ENCODE measurements at regions not wholly inside any gene's neighbourhood (a gene's known extent, or its start where the extent isn't known, plus 50 kb on each side); places are given as distances from the start of the nearest gene placed in this dataset.

- Histone ChIP-seq H3K27ac (ENCODE audit: control insufficient read depth, insufficient read depth) (no peak overlapping the region), H3K4me2 (ENCODE audit: control insufficient read depth, insufficient read depth) (no peak overlapping the region), H3K4me3 (no peak overlapping the region), H3K9ac (ENCODE audit: control insufficient read depth, insufficient read depth, low read length) (no peak overlapping the region), H3K4me1 (ENCODE audit: control insufficient read depth, insufficient read depth, low read length) (no peaks in the 10 kb centered on the region), H3K27me3 (replicated peaks in 1 of 2; ENCODE audit: control insufficient read depth in 2 of 2, insufficient read depth in 2 of 2, low read length in 1 of 2) (peaks cover 0 to 1% of the 10 kb centered on the region in 2 experiments; a peak in 3 of 4 replicates), H4K20me1 (ENCODE audit: control insufficient read depth, insufficient read depth) (no peaks in the 10 kb centered on the region), H3K79me2 (ENCODE audit: control insufficient read depth, insufficient read depth, low read length) (no peaks in the 10 kb centered on the region), H2AFZ (ENCODE audit: control insufficient read depth, low read depth, low read length) (no peak overlapping the region), H3K36me3 (ENCODE audit: control insufficient read depth in 2 of 2, insufficient read depth in 2 of 2, low read length in 1 of 2) (no peaks in the 10 kb centered on the region), H3K9me3 (replicated peaks; ENCODE audit: control insufficient read depth, insufficient read depth, low read length) (no peaks in the 10 kb centered on the region)
- 14% methylated on average over 6 of the region's 6 CpGs for WGBS (ENCODE audit: insufficient coverage, insufficient replicate concordance, low lambda C conversion rate, missing lambda C conversion rate)
- ATAC-seq (no peak), DNase-seq (ENCODE audit: low read depth, low spot score) (no peak), FAIRE-seq (no peak)
- TF ChIP-seq CREM (IDR thresholded peaks at IDR 0.05; ENCODE audit: low read depth) (no peak), ESRRA (IDR thresholded peaks at IDR 0.05; ENCODE audit: low read length) (no peak), FOXM1 (IDR thresholded peaks at IDR 0.05; ENCODE audit: low read depth, low read length) (no peak), ATF2 (IDR thresholded peaks at IDR 0.05; ENCODE audit: low read length) (no peak), POLR2AphosphoS5 (IDR thresholded peaks at IDR 0.05; ENCODE audit: low read length) (no peak), RELA (IDR thresholded peaks at IDR 0.05; ENCODE audit: borderline replicate concordance, partially characterized antibody) (no peak), SUPT20H (IDR thresholded peaks at IDR 0.05; ENCODE audit: borderline replicate concordance, control insufficient read depth, low read depth, low read length) (no peak), ZBTB40 (IDR thresholded peaks at IDR 0.05; ENCODE audit: borderline replicate concordance) (no peak), SMAD5 (IDR thresholded peaks at IDR 0.05; ENCODE audit: low read depth) (no peak), CHD4 (IDR thresholded peaks at IDR 0.05) (no peak)
- TF ChIP-seq, protein P1, sequence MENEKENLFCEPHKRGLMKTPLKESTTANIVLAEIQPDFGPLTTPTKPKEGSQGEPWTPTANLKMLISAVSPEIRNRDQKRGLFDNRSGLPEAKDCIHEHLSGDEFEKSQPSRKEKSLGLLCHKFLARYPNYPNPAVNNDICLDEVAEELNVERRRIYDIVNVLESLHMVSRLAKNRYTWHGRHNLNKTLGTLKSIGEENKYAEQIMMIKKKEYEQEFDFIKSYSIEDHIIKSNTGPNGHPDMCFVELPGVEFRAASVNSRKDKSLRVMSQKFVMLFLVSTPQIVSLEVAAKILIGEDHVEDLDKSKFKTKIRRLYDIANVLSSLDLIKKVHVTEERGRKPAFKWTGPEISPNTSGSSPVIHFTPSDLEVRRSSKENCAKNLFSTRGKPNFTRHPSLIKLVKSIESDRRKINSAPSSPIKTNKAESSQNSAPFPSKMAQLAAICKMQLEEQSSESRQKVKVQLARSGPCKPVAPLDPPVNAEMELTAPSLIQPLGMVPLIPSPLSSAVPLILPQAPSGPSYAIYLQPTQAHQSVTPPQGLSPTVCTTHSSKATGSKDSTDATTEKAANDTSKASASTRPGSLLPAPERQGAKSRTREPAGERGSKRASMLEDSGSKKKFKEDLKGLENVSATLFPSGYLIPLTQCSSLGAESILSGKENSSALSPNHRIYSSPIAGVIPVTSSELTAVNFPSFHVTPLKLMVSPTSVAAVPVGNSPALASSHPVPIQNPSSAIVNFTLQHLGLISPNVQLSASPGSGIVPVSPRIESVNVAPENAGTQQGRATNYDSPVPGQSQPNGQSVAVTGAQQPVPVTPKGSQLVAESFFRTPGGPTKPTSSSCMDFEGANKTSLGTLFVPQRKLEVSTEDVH (IDR thresholded peaks at IDR 0.05; ENCODE audit: low read depth, partially characterized antibody), result no peak
- ChIA-PET SMC1A (ENCODE audit: uncharacterized antibody, unreplicated experiment) (no interaction called here), POLR2A (no interaction called here), RAD21 (ENCODE audit: unreplicated experiment) (no interaction called here), CTCF (no interaction called here)
- intact Hi-C loops (cut with micrococcal nuclease; ENCODE audit: unreplicated experiment) (loop anchor here (5.0 kb wide), 1 partner anchor 150 kb away; no protein-coding TSS in a partner anchor), in situ Hi-C loops (cut with MboI) (loop anchor here (10.0 kb wide), 1 partner anchor 148 kb away; no protein-coding TSS in a partner anchor)
- no TSS peak for BruUV-seq (replicated peaks)
Measured at GRCh38 chr9:88742483-88742882, 207.5 kb downstream of the NXNL2 start.
